ENCODE measurements at regions not wholly inside any gene's neighbourhood (a gene's known extent, or its start where the extent isn't known, plus 50 kb on each side); places are given as distances from the start of the nearest gene placed in this dataset.

- TF ChIP-seq POLR2AphosphoS5 (IDR thresholded peaks at IDR 0.05; ENCODE audit: low read depth, low read length): no peak
- TF ChIP-seq POLR2A (IDR thresholded peaks at IDR 0.05; ENCODE audit: low read depth, low read length): no peak
- TF ChIP-seq SPI1 (IDR thresholded peaks at IDR 0.05; ENCODE audit: low read depth, low read length): no peak
- TF ChIP-seq TAF1 (IDR thresholded peaks at IDR 0.05; ENCODE audit: low read depth, low read length): no peak
- TF ChIP-seq PAX5 (IDR thresholded peaks at IDR 0.05; ENCODE audit: insufficient read depth, low read length, severe bottlenecking): no peak
These were observed 669.6 kb downstream of the PTPRC start for GRCh38 chr1:199308349-199308846.
